ENCODE measurements at regions not wholly inside any gene's neighbourhood (a gene's known extent, or its start where the extent isn't known, plus 50 kb on each side); places are given as distances from the start of the nearest gene placed in this dataset.

DNA sequence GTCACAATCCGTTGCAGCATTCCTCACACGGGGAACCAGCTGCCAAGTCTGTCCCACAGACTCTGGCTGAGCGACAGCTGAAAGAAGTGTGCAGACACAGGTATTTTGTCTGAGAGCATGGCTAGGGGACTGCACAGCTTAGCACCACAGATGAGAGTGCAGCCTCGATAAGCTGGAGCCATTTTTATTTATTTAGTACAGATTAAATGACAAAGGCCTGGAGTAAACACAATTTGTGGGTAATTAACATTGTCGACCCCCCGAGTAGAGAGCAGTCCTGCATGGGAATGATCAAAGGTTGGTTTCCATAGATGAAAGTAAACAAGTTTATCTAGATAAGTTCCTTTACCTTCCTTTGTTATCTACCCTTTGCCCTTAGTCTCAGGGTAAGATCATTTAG lies 836.2 kb downstream of the DACH1 start:
- no peak overlapping the region for H3K27ac ChIP-seq (ENCODE audit: low read depth, low read length)
- H3K4me3 Mint-ChIP-seq = no peak overlapping the region
- no peaks in the 10 kb centered on the region for H3K27me3 Mint-ChIP-seq
- no peak for ATAC-seq
- intact Hi-C loops (cut with micrococcal nuclease) = no loop called here
- DNase-seq = no peak
- H3K9me3 Mint-ChIP-seq = peaks cover 7 to 27% (median 12%) of the 10 kb centered on the region in 11 donors
- H3K9me3 ChIP-seq (ENCODE audit: control insufficient read depth in 2 of 3, low read length in 3 of 3) = no peaks in the 10 kb centered on the region
- no peak overlapping the region for H3K4me3 ChIP-seq (ENCODE audit: low read length)
- no peaks in the 10 kb centered on the region for H3K36me3 ChIP-seq (ENCODE audit: control insufficient read depth in 2 of 3, insufficient read depth in 3 of 3, low read length in 3 of 3)
- H3K36me3 Mint-ChIP-seq = no peaks in the 10 kb centered on the region
- H3K4me1 Mint-ChIP-seq = no peaks in the 10 kb centered on the region
- CTCF ChIA-PET = no interaction called here
- POLR2A ChIA-PET = no interaction called here
- no peak overlapping the region for H3K27ac Mint-ChIP-seq
- H3K4me1 ChIP-seq (ENCODE audit: control insufficient read depth in 2 of 2, insufficient read depth in 2 of 2, low read length in 2 of 2) = no peaks in the 10 kb centered on the region
- H3K27me3 ChIP-seq (ENCODE audit: control insufficient read depth in 2 of 2, insufficient read depth in 2 of 2, low read length in 2 of 2) = no peaks in the 10 kb centered on the region

DNA sequence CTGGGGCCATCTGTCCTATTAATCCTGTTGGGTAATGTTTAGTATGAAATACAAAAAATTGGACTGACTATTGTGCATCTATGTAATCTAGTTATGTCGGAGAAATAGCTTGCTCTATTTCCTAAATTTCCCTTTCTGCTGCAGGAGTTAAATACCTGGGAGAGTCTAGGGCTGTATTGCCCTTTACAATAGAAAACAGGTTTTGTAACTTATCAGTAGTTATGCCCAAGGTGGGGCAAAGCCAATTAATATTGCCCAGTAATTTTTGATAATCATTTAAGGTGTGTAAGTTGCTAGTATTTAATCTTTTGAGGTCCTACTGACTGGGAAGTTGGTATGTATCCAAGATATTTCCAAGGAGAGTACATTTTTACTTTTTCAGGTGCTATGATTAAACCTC lies 838.1 kb downstream of the DACH1 start:
- Mint-ChIP-seq H3K27ac (no peak overlapping the region), H3K4me1 (no peaks in the 10 kb centered on the region), H3K9me3 (peaks cover 7 to 27% (median 12%) of the 10 kb centered on the region in 11 donors), H3K4me3 (no peak overlapping the region), H3K27me3 (no peaks in the 10 kb centered on the region), H3K36me3 (no peaks in the 10 kb centered on the region)
- DNase-seq (no peak), ATAC-seq (no peak)
- intact Hi-C loops (cut with micrococcal nuclease) = no loop called here
- Histone ChIP-seq H3K4me1 (ENCODE audit: control insufficient read depth in 2 of 2, insufficient read depth in 2 of 2, low read length in 2 of 2) (no peaks in the 10 kb centered on the region), H3K27ac (ENCODE audit: low read depth, low read length) (no peak overlapping the region), H3K9me3 (ENCODE audit: control insufficient read depth in 2 of 3, low read length in 3 of 3) (no peaks in the 10 kb centered on the region), H3K27me3 (ENCODE audit: control insufficient read depth in 2 of 2, insufficient read depth in 2 of 2, low read length in 2 of 2) (no peaks in the 10 kb centered on the region), H3K4me3 (ENCODE audit: low read length) (no peak overlapping the region), H3K36me3 (ENCODE audit: control insufficient read depth in 2 of 3, insufficient read depth in 3 of 3, low read length in 3 of 3) (no peaks in the 10 kb centered on the region)
- ChIA-PET POLR2A (no interaction called here), CTCF (no interaction called here)

DNA sequence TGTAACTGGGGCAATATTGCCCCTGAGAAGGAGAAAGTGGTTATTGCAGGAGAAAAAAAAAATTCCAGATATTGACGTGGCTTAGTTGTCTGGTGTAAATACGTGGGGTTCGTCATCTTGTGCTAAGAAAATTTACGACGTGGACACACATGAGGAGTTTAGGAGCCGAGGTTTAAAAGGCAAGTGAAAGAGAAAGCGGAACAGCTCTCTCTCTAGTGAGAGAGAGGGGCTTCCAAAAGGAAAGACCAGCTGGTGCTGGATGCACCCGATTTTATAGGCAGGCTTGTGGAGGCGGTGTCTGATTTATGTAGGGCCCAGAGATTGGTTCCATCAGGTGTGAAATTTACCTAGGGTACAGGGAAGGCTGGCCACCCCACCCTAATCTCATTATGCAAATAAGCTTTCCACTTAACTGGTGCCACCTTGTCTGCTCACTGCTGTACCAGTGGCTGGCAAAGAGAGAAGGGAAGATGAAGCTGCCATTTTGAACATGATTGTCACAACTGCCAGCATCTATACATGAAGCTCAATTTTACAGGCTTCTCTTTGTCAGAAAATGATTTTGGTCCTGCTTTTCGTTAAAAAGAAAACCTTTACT lies 845.1 kb downstream of the DACH1 start:
- Histone ChIP-seq H3K4me3 (ENCODE audit: low read length) (no peak overlapping the region), H3K36me3 (ENCODE audit: control insufficient read depth in 2 of 3, insufficient read depth in 3 of 3, low read length in 3 of 3) (no peaks in the 10 kb centered on the region), H3K27me3 (ENCODE audit: control insufficient read depth in 2 of 2, insufficient read depth in 2 of 2, low read length in 2 of 2) (no peaks in the 10 kb centered on the region), H3K27ac (ENCODE audit: low read depth, low read length) (no peak overlapping the region), H3K4me1 (ENCODE audit: control insufficient read depth in 2 of 2, insufficient read depth in 2 of 2, low read length in 2 of 2) (no peaks in the 10 kb centered on the region), H3K9me3 (ENCODE audit: control insufficient read depth in 2 of 3, low read length in 3 of 3) (no peaks in the 10 kb centered on the region)
- no peak for ATAC-seq
- Mint-ChIP-seq H3K36me3 (no peaks in the 10 kb centered on the region), H3K4me1 (no peaks in the 10 kb centered on the region), H3K27ac (no peak overlapping the region), H3K27me3 (no peaks in the 10 kb centered on the region), H3K4me3 (no peak overlapping the region), H3K9me3 (peaks cover 0 to 15% (median 3%) of the 10 kb centered on the region in 11 donors)
- no peak for DNase-seq
- ChIA-PET CTCF (no interaction called here), POLR2A (no interaction called here)
- intact Hi-C loops (cut with micrococcal nuclease) = no loop called here

DNA sequence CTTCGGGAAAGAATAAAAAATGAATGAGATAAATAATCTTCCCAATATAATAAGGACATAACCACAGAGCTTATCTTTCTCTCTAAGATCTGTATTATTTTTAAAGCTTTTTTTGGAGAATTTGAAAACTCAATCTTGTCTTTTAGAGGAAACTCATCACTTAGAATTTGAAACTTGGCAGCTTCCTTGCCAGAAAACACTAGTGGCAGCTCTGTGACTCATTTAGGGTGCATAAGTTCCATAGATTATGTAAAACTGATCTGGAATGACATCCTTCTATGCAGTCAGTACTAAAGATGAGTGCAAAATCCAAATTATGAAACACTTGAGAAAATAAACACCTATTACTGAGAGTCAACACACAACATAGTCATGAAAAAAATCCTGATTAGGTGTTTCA lies 848.0 kb downstream of the DACH1 start:
- no peak for ATAC-seq
- Mint-ChIP-seq H3K36me3 (no peaks in the 10 kb centered on the region), H3K27ac (no peak overlapping the region), H3K4me3 (no peak overlapping the region), H3K9me3 (peaks cover 0 to 10% (median 0%) of the 10 kb centered on the region in 11 donors), H3K4me1 (no peaks in the 10 kb centered on the region), H3K27me3 (no peaks in the 10 kb centered on the region)
- Histone ChIP-seq H3K9me3 (ENCODE audit: control insufficient read depth in 2 of 3, low read length in 3 of 3) (no peaks in the 10 kb centered on the region), H3K4me1 (ENCODE audit: control insufficient read depth in 2 of 2, insufficient read depth in 2 of 2, low read length in 2 of 2) (no peaks in the 10 kb centered on the region), H3K27me3 (ENCODE audit: control insufficient read depth in 2 of 2, insufficient read depth in 2 of 2, low read length in 2 of 2) (no peaks in the 10 kb centered on the region), H3K27ac (ENCODE audit: low read depth, low read length) (no peak overlapping the region), H3K36me3 (ENCODE audit: control insufficient read depth in 2 of 3, insufficient read depth in 3 of 3, low read length in 3 of 3) (no peaks in the 10 kb centered on the region), H3K4me3 (ENCODE audit: low read length) (no peak overlapping the region)
- DNase-seq = no peak
- CTCF ChIA-PET = no interaction called here
- POLR2A ChIA-PET = no interaction called here
- intact Hi-C loops (cut with micrococcal nuclease) = no loop called here

DNA sequence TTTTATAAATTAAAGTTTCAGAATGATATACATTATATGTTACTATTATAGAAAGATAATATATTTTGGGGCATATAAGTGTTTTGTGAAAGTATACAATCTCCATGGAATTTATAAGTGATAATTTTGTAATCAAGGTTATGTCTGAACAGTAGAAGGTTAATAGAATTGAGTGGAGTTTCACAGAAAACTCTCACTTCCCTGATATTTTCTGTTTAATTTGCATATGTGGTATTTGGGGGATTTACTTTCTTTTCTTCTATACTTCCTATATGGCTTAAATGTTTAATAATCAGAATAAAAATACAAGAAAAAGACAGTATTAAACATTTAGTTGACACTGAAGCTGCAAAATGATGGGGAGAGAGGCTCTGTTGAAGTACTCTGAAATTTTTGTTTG lies 848.5 kb downstream of the DACH1 start:
- intact Hi-C loops (cut with micrococcal nuclease) = no loop called here
- Mint-ChIP-seq H3K4me3 (no peak overlapping the region), H3K36me3 (no peaks in the 10 kb centered on the region), H3K4me1 (no peaks in the 10 kb centered on the region), H3K9me3 (peaks cover 0 to 10% (median 0%) of the 10 kb centered on the region in 11 donors), H3K27me3 (no peaks in the 10 kb centered on the region), H3K27ac (no peak overlapping the region)
- Histone ChIP-seq H3K27me3 (ENCODE audit: control insufficient read depth in 2 of 2, insufficient read depth in 2 of 2, low read length in 2 of 2) (no peaks in the 10 kb centered on the region), H3K4me1 (ENCODE audit: control insufficient read depth in 2 of 2, insufficient read depth in 2 of 2, low read length in 2 of 2) (no peaks in the 10 kb centered on the region), H3K36me3 (ENCODE audit: control insufficient read depth in 2 of 3, insufficient read depth in 3 of 3, low read length in 3 of 3) (no peaks in the 10 kb centered on the region), H3K27ac (ENCODE audit: low read depth, low read length) (no peak overlapping the region), H3K4me3 (ENCODE audit: low read length) (no peak overlapping the region), H3K9me3 (ENCODE audit: control insufficient read depth in 2 of 3, low read length in 3 of 3) (no peaks in the 10 kb centered on the region)
- no peak for DNase-seq
- ATAC-seq = no peak
- CTCF ChIA-PET = no interaction called here
- POLR2A ChIA-PET = no interaction called here

DNA sequence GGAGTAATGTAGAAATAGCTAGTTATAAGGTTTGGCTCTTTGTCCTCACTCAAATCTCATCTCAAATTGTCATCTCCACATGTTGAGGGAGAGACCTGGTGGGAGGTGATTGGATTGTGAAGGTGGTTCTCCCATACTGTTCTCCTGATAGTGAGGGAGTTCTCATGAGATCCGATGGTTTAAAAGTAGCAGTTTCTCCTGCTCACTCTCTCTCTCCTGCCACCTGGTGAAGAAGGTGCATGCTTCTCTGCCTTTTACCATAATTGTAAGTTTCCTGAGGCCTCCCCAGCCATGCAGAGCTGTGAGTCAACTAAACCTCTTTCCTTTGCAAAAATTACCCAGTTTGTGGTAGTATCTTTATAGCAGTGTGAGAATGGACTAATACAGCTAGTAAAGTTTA lies 849.4 kb downstream of the DACH1 start:
- Histone ChIP-seq H3K9me3 (ENCODE audit: control insufficient read depth in 2 of 3, low read length in 3 of 3) (no peaks in the 10 kb centered on the region), H3K36me3 (ENCODE audit: control insufficient read depth in 2 of 3, insufficient read depth in 3 of 3, low read length in 3 of 3) (no peaks in the 10 kb centered on the region), H3K4me3 (ENCODE audit: low read length) (no peak overlapping the region), H3K4me1 (ENCODE audit: control insufficient read depth in 2 of 2, insufficient read depth in 2 of 2, low read length in 2 of 2) (no peaks in the 10 kb centered on the region), H3K27ac (ENCODE audit: low read depth, low read length) (no peak overlapping the region), H3K27me3 (ENCODE audit: control insufficient read depth in 2 of 2, insufficient read depth in 2 of 2, low read length in 2 of 2) (no peaks in the 10 kb centered on the region)
- no peaks in the 10 kb centered on the region for H3K4me1 Mint-ChIP-seq
- H3K36me3 Mint-ChIP-seq = no peaks in the 10 kb centered on the region
- ATAC-seq (no peak), DNase-seq (no peak)
- ChIA-PET POLR2A (no interaction called here), CTCF (no interaction called here)
- H3K4me3 Mint-ChIP-seq = no peak overlapping the region
- intact Hi-C loops (cut with micrococcal nuclease) = no loop called here
- H3K9me3 Mint-ChIP-seq = peaks cover 0 to 10% (median 0%) of the 10 kb centered on the region in 11 donors
- no peak overlapping the region for H3K27ac Mint-ChIP-seq
- no peaks in the 10 kb centered on the region for H3K27me3 Mint-ChIP-seq

DNA sequence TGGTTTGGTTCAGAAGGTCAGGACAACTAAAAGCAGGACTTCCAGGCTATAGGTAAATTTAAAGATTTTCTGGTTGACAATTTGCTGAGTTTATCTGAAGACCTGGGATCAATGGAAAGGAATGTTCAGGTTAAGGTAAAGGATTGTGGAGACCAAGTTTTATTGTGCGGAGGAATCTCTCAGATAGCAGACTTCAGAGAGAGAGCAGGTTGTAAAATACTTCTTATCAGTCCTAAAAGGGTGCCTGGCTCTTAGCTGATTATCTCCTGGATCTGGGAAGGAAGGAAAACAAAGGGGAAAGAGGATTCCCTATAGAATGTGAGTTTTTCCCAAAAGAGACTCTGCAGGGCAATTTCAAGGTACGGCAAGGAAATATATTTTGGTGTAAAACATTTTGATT lies 851.5 kb downstream of the DACH1 start:
- Mint-ChIP-seq H3K4me3 (no peak overlapping the region), H3K27ac (no peak overlapping the region), H3K27me3 (no peaks in the 10 kb centered on the region), H3K9me3 (peaks cover 0 to 5% (median 0%) of the 10 kb centered on the region in 11 donors), H3K36me3 (no peaks in the 10 kb centered on the region), H3K4me1 (no peaks in the 10 kb centered on the region)
- Histone ChIP-seq H3K9me3 (ENCODE audit: control insufficient read depth in 2 of 3, low read length in 3 of 3) (no peaks in the 10 kb centered on the region), H3K36me3 (ENCODE audit: control insufficient read depth in 2 of 3, insufficient read depth in 3 of 3, low read length in 3 of 3) (no peaks in the 10 kb centered on the region), H3K27me3 (ENCODE audit: control insufficient read depth in 2 of 2, insufficient read depth in 2 of 2, low read length in 2 of 2) (no peaks in the 10 kb centered on the region), H3K27ac (ENCODE audit: low read depth, low read length) (no peak overlapping the region), H3K4me1 (ENCODE audit: control insufficient read depth in 2 of 2, insufficient read depth in 2 of 2, low read length in 2 of 2) (no peaks in the 10 kb centered on the region), H3K4me3 (ENCODE audit: low read length) (no peak overlapping the region)
- CTCF ChIA-PET = no interaction called here
- intact Hi-C loops (cut with micrococcal nuclease) = no loop called here
- POLR2A ChIA-PET = no interaction called here
- ATAC-seq (no peak), DNase-seq (no peak)

Measured in naive thymus-derived CD4-positive, alpha-beta T cell (primary cell).